T-cell (primary cell): ENCODE measurements at regions not wholly inside any gene's neighbourhood (a gene's known extent, or its start where the extent isn't known, plus 50 kb on each side); places are given as distances from the start of the nearest gene placed in this dataset.
"Not testable (repeated sequence)": the region's sequence is repeated elsewhere in the genome, so short reads cannot be mapped to it uniquely, and the experiment has no call there.

Experiments used
- ATAC-seq, 4 experiments: fragments of 200-7000 bp in 3 of 4; fragments of 150-1000 bp in 1 of 4; cut with Tn5 transposase; replicated peaks in 1 of 4; 1 replicate in 3 of 4; 2 replicates in 1 of 4; pipeline ENCODE4 v1.10.0; 2021; ENCODE audit warnings: moderate library complexity in 3 of 4, mild to moderate bottlenecking in 2 of 4, moderate number of reproducible peaks in 1 of 4
- CTCF ChIA-PET, 2 donors: fragments of 300-600 bp; sonication (Branson Sonifier 250); formaldehyde crosslinking; loops; one replicate each; lab custom pipeline; 2022; ENCODE audit warnings: antibody characterized with exemption in 2 of 2; lab: Charles Lee
- POLR2A ChIA-PET, 2 donors: fragments of 300-600 bp; sonication (Branson Sonifier 250); formaldehyde crosslinking; loops; one replicate each; lab custom pipeline; 2022; ENCODE audit warnings: antibody characterized with exemption in 2 of 2; lab: Charles Lee
- DNase-seq, 35 experiments: peaks; one replicate each; pipeline versions ENCODE4 v3.0.0 to v3.0.0-alpha.2; 2013 to 2023
- H3K27ac ChIP-seq: one replicate; pipeline ENCODE4 v1.5.1; 2013; ENCODE audit warnings: low read length
- H3K27me3 ChIP-seq, 2 experiments: replicated peaks in 1 of 2; 1 replicate in 1 of 2; 2 replicates in 1 of 2; pipeline versions ENCODE4 v1.6.1 to v1.7.0; 2013; ENCODE audit warnings: low read length in 1 of 2, mixed read lengths in 1 of 2; ENCODE audit not compliant: control insufficient read depth in 2 of 2, insufficient read depth in 2 of 2; ENCODE audit errors: extremely low read depth in 1 of 2
- H3K36me3 ChIP-seq, 2 donors: 1 replicate in 1 of 2; 2 replicates in 1 of 2; pipeline versions ENCODE4 v1.6.1 to v1.7.0; 2013; ENCODE audit warnings: low read length in 1 of 2; ENCODE audit not compliant: control insufficient read depth in 2 of 2, insufficient read depth in 1 of 2; ENCODE audit errors: extremely low read depth in 1 of 2
- H3K4me1 ChIP-seq, 2 experiments: 1 replicate in 1 of 2; 2 replicates in 1 of 2; pipeline versions ENCODE4 v1.6.1 to v1.7.0; 2013; ENCODE audit warnings: low read length in 2 of 2, mixed read lengths in 1 of 2; ENCODE audit not compliant: insufficient read depth in 2 of 2, control insufficient read depth in 1 of 2; ENCODE audit errors: extremely low read depth in 1 of 2
- H3K4me3 ChIP-seq, 2 donors: 1 replicate in 1 of 2; 2 replicates in 1 of 2; pipeline versions ENCODE4 v1.5.1 to v1.7.0; 2013; ENCODE audit warnings: mild to moderate bottlenecking in 2 of 2, low read length in 1 of 2, moderate library complexity in 1 of 2; ENCODE audit not compliant: control insufficient read depth in 1 of 2; ENCODE audit errors: extremely low read depth in 1 of 2
- H3K9me3 ChIP-seq: 2 replicates; pipeline ENCODE4 v1.7.0; 2013
- H3K27ac Mint-ChIP-seq, 2 donors: one replicate each; pipeline ENCODE4 v1.8.0; 2020 to 2021; ENCODE audit warnings: mild to moderate bottlenecking in 2 of 2, mixed read lengths in 2 of 2
- H3K27me3 Mint-ChIP-seq, 2 donors: one replicate each; pipeline ENCODE4 v1.8.0; 2021 to 2022; ENCODE audit warnings: mixed read lengths in 2 of 2
- H3K36me3 Mint-ChIP-seq: one replicate; pipeline ENCODE4 v1.8.0; 2021; ENCODE audit warnings: mixed read lengths
- H3K4me1 Mint-ChIP-seq, 3 donors: one replicate each; pipeline ENCODE4 v1.8.0; 2020 to 2022; ENCODE audit warnings: mixed read lengths in 3 of 3, mild to moderate bottlenecking in 1 of 3
- H3K4me3 Mint-ChIP-seq, 3 donors: one replicate each; pipeline ENCODE4 v1.8.0; 2020 to 2022; ENCODE audit warnings: mild to moderate bottlenecking in 3 of 3, mixed read lengths in 3 of 3, moderate library complexity in 3 of 3
- H3K9me3 Mint-ChIP-seq, 3 donors: one replicate each; pipeline ENCODE4 v1.8.0; 2020 to 2022; ENCODE audit warnings: mixed read lengths in 3 of 3
- WGBS: methylation state at CpG from one replicate; pipeline ENCODE4 v1.1.5; 2013; ENCODE audit warnings: missing lambda C conversion rate; ENCODE audit not compliant: insufficient coverage; 5-methylcytosine and 5-hydroxymethylcytosine counted together

DNA sequence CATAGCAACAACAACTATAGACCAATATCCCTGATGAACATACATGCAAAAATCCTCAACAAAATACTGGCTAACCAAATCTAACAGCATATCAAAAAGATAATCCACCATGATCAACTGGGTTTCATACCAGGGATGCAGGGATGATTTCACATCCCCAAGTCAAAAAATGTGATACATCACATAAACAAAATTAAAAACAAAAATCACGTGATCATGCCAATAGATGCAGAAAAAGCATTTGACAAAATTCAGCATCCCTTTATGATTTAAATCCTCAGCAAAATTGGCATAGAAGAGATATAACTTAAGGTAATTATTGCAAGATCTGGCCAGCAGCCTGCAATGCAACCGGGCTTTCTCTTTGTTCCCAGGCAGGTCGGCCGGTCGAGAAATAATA, 735.1 kb upstream of the SGO1 start:
- H3K4me3 ChIP-seq, H3K9me3 ChIP-seq, H3K27ac Mint-ChIP-seq, H3K27me3 Mint-ChIP-seq, H3K4me1 Mint-ChIP-seq, ATAC-seq, DNase-seq, H3K4me3 Mint-ChIP-seq, H3K27ac ChIP-seq, CTCF ChIA-PET, H3K36me3 ChIP-seq, H3K4me1 ChIP-seq, H3K27me3 ChIP-seq, H3K36me3 Mint-ChIP-seq: not testable (repeated sequence)
- POLR2A ChIA-PET = interaction anchor here in 1 of 2 donors (0.6 kb wide), 1 partner anchor 8 kb away, joined by 4 read pairs; no protein-coding TSS in a partner anchor
- H3K9me3 Mint-ChIP-seq = peaks cover 33 to 76% (median 52%) of the 10 kb centered on the region in 3 donors
- WGBS = 100% methylated on average over 1 of the region's 5 CpGs

DNA sequence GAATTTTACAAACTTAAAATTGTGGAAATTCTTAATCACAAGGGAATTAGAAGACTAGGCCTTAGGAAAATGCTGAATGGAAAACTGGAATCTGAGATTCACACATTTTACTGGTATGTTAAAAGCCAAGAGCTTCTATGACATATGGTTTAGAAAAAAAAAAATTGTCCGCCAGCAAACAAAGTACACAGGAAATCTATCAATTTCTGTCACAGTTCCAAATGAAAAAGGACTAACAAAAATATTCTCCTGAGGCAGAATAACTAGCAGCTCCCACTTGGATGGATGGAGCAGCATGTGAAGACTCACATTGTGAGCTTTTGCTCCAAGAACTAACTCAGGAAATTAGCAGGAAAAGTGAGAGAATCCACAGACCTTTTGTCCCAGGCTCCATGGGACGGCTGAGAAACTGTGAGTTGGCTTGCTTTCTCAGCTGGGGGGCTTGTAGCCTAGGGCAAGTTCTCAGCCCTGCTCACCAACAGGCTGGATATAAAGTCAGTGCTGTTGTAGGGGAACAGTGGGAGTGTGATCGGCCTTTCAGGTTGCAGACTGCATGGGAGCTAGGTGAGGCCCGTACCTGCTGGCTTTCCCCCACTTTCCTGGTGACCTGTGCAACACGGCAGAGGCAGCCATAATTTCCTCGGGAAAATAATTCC, 731.1 kb upstream of the SGO1 start:
- no peak overlapping the region for H3K27ac ChIP-seq
- Mint-ChIP-seq H3K27me3 (no peaks in the 10 kb centered on the region), H3K36me3 (no peaks in the 10 kb centered on the region), H3K27ac (no peak overlapping the region), H3K4me1 (no peaks in the 10 kb centered on the region), H3K4me3 (no peak overlapping the region), H3K9me3 (peaks cover 30 to 49% (median 44%) of the 10 kb centered on the region in 3 donors)
- H3K36me3 ChIP-seq = no peaks in the 10 kb centered on the region
- no peaks in the 10 kb centered on the region for H3K9me3 ChIP-seq
- POLR2A ChIA-PET = no interaction called here
- H3K4me1 ChIP-seq = no peaks in the 10 kb centered on the region
- ATAC-seq (no peak), DNase-seq (no peak)
- 66% methylated on average over 5 of the region's 6 CpGs for WGBS
- peaks cover 0 to 3% of the 10 kb centered on the region in 2 experiments for H3K27me3 ChIP-seq
- CTCF ChIA-PET = interaction anchor here in 1 of 2 donors (0.6 kb wide), 1 partner anchor 9 kb away, joined by 3 read pairs; no protein-coding TSS in a partner anchor
- H3K4me3 ChIP-seq = no peak overlapping the region

DNA sequence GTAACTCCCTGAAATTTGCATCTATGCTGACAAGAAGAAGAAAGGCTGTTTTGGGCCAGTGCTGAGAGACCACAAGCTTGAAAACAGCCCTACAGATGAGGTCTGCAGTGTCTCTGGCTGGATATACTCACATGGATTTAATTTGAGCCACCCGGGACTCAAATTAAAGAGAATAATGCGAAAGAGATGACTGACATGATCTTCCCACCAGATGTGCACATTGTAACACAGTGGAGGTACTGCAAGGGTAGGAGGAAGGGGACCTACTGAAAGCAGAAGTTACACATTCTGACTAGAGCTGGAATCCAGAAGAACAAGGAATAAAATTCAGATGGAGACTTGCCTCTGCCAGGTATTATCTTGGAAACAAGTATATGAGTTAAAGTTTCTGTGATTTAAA, 728.3 kb upstream of the SGO1 start:
- Mint-ChIP-seq H3K4me1 (no peaks in the 10 kb centered on the region), H3K9me3 (peaks cover 24 to 32% (median 29%) of the 10 kb centered on the region in 3 donors), H3K27me3 (no peaks in the 10 kb centered on the region), H3K27ac (no peak overlapping the region), H3K4me3 (no peak overlapping the region), H3K36me3 (no peaks in the 10 kb centered on the region)
- H3K27ac ChIP-seq = no peak overlapping the region
- H3K4me1 ChIP-seq = no peaks in the 10 kb centered on the region
- no peak overlapping the region for H3K4me3 ChIP-seq
- no peaks in the 10 kb centered on the region for H3K9me3 ChIP-seq
- DNase-seq (no peak), ATAC-seq (no peak)
- CTCF ChIA-PET = no interaction called here
- 82% methylated on average over 2 of the region's 2 CpGs for WGBS
- no peaks in the 10 kb centered on the region for H3K36me3 ChIP-seq
- POLR2A ChIA-PET = no interaction called here
- H3K27me3 ChIP-seq = peaks cover 0 to 3% of the 10 kb centered on the region in 2 experiments

DNA sequence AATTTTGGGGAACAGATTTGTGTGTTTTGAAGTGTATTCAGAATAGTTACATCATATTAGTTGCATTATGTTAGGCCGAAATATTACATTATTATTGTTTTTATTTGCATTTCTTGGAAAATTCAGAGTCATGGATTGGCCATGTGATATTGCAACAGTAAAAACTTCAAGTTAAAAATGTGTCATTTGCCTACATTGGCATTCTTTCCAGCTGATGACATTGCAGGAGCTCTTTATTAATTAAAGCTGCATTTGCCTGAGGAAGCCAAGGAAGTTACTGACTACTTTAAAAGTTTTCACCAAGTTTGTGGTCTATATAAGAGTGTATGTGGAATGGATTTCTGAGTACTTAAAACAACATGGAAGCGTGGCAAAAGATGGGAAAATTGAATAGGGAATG, 726.4 kb upstream of the SGO1 start:
- H3K4me3 Mint-ChIP-seq = no peak overlapping the region
- H3K4me1 ChIP-seq = no peaks in the 10 kb centered on the region
- no peak overlapping the region for H3K27ac Mint-ChIP-seq
- H3K9me3 Mint-ChIP-seq = peaks cover 16 to 22% (median 16%) of the 10 kb centered on the region in 3 donors
- WGBS = 13% methylated on average over 1 of the region's 2 CpGs
- H3K27ac ChIP-seq = no peak overlapping the region
- H3K4me3 ChIP-seq = no peak overlapping the region
- POLR2A ChIA-PET = no interaction called here
- H3K36me3 Mint-ChIP-seq = no peaks in the 10 kb centered on the region
- no peaks in the 10 kb centered on the region for H3K9me3 ChIP-seq
- ATAC-seq (no peak), DNase-seq (no peak)
- CTCF ChIA-PET = no interaction called here
- no peaks in the 10 kb centered on the region for H3K36me3 ChIP-seq
- H3K27me3 ChIP-seq = peaks cover 0 to 3% of the 10 kb centered on the region in 2 experiments
- H3K27me3 Mint-ChIP-seq = no peaks in the 10 kb centered on the region
- H3K4me1 Mint-ChIP-seq = no peaks in the 10 kb centered on the region

DNA sequence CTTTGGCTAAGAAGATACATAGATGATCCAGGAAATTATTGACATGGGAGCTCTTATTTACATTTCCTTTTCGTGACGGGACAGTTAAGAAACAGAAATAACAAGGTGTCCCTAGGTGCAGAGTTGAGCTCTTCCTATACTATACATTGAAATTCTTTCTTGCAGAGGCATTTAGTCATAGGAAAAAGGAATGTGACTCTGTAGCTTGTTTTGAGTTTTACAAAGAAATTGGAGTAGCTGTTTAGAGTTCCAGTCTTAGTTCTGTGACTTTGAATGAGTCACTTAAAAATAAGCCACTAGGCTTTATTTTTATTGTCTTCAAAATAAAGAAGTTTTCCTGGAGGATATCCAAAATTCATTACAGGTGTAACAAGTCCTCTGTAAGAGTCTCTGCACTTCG, 723.5 kb upstream of the SGO1 start:
- ChIA-PET POLR2A (no interaction called here), CTCF (no interaction called here)
- H3K4me1 Mint-ChIP-seq = no peaks in the 10 kb centered on the region
- no peaks in the 10 kb centered on the region for H3K36me3 ChIP-seq
- no peaks in the 10 kb centered on the region for H3K9me3 ChIP-seq
- no peak overlapping the region for H3K27ac ChIP-seq
- H3K4me3 Mint-ChIP-seq = no peak overlapping the region
- no peaks in the 10 kb centered on the region for H3K36me3 Mint-ChIP-seq
- no peaks in the 10 kb centered on the region for H3K27me3 Mint-ChIP-seq
- DNase-seq = no peak
- no peak overlapping the region for H3K4me3 ChIP-seq
- H3K27me3 ChIP-seq = no peaks in the 10 kb centered on the region
- H3K4me1 ChIP-seq = no peaks in the 10 kb centered on the region
- no peak for ATAC-seq
- H3K27ac Mint-ChIP-seq = no peak overlapping the region
- WGBS = no CpG with 5 or more reads among the region's 3 CpGs
- peaks cover 12 to 21% (median 14%) of the 10 kb centered on the region in 3 donors for H3K9me3 Mint-ChIP-seq

DNA sequence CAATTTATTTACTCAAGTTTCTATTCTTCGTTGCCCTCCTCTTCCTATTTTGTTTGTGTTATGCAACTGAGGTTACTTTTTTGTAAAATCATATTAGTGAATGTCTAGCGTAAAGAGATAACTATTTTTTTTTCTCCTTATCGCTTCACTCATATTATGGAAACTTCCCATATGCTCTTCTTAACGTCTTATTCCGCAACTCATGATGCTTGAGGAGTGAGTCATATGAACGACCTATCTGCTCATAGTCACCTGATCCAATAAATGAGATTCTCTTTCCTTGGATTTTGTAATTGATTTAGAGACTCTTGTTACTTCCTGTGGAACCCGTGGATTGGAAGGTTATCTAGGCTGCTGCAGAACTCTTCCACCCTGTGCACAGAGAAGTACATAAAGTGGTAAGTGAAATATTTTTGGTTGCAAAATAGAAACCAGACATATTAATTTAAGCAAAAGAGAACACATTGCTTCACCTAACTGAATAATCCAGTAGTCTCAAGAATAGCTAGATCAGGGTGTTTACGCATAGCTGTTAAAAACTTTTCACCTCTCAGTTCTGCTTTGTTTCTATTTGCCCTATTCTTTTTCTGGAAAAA, 719.3 kb upstream of the SGO1 start:
- ChIA-PET CTCF (no interaction called here), POLR2A (no interaction called here)
- Histone ChIP-seq H3K9me3 (no peaks in the 10 kb centered on the region), H3K36me3 (no peaks in the 10 kb centered on the region), H3K4me3 (no peak overlapping the region), H3K27me3 (no peaks in the 10 kb centered on the region), H3K27ac (no peak overlapping the region), H3K4me1 (no peaks in the 10 kb centered on the region)
- DNase-seq (no peak), ATAC-seq (no peak)
- H3K27me3 Mint-ChIP-seq = no peaks in the 10 kb centered on the region
- WGBS = 100% methylated on average over 1 of the region's 8 CpGs
- H3K4me1 Mint-ChIP-seq = no peaks in the 10 kb centered on the region
- peaks cover 18 to 29% (median 26%) of the 10 kb centered on the region in 3 donors for H3K9me3 Mint-ChIP-seq
- H3K4me3 Mint-ChIP-seq = no peak overlapping the region
- no peak overlapping the region for H3K27ac Mint-ChIP-seq
- no peaks in the 10 kb centered on the region for H3K36me3 Mint-ChIP-seq
